Suppressor macrophage treated with lipopolysaccharide for 4 hours (primary cell): ENCODE measurements at regions not wholly inside any gene's neighbourhood (a gene's known extent, or its start where the extent isn't known, plus 50 kb on each side); places are given as distances from the start of the nearest gene placed in this dataset.
"Not testable (repeated sequence)": the region's sequence is repeated elsewhere in the genome, so short reads cannot be mapped to it uniquely, and the experiment has no call there.

Experiments
- DNase-seq: peaks from one replicate; pipeline ENCODE4 v3.0.0-alpha.2; 2020

DNA sequence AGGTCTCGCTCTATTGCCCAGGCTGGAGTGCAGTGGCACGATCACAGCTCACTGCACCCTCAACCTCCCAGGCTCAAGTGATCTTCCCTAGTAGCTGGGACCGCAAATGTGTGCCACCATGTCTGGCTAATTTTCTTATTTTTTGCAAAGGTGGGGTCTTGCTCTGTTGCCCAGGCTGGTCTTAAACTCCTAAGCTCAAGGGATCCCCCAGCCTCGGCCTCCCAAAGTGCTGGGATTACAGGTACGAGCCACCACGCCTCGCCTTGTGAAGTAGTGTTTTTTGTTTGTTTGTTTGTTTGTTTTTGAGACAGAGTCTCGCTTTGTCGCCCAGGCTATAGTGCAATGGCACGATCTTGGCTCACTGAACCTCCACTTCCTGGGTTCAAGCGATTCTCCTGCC is 125.5 kb downstream of the HAUS1 start:
- not testable (repeated sequence) for DNase-seq

DNA sequence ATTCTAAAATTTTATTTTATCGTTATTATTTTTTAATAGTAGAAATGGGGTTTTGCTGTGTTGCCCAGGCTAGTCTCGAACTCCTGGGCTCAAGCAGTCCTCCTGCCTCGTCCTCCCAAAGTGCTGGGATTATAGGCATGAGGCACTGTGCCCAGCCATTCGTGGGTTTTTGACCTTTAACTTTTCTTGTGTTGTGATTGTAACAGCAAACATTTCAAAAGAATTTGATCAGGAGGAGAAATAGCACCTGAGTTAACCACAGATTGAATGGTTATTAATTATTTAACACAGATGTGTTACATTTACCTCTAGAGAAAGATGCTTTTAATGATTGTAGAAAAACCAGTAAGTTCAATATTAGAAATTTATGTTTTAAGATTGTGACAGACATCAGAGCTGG is 132.0 kb downstream of the HAUS1 start:
- no peak for DNase-seq

DNA sequence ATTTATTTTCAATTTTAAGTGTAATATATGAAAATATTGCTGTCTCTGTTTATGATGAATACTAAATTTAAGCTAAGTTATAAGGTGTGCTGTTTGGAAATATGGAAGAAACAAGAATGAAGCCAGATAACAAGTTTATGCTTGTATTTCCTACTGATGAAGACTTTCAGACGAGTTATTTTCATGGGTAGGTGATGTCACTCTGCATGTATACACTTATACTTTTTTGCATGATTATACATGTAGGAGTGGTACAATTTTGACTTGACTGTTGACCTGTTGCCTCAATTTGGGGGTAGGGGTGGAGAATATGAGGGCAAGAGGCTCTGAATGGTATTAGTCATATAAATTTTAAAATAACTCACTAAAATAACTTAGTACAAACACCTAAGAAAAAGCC is 133.7 kb downstream of the HAUS1 start:
- no peak for DNase-seq

DNA sequence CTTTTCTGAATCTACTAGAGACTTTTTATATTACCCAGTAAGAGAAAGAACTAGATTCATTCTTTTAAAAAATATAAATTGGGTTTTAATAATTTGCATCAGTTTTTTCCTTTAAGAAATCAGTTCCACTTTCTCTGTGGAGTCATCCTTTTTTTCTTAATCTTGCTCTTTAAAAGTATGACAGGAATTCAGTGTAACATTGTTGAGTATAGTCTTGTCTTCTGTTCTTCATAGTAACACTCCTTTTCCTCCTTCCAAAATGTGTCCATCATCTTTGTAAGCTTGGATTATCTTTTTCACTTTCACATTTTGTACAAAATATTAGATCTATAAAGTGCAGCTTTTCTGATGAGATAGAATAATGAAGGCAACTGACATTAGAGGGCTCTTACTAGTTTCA is 135.4 kb downstream of the HAUS1 start:
- DNase-seq: no peak

DNA sequence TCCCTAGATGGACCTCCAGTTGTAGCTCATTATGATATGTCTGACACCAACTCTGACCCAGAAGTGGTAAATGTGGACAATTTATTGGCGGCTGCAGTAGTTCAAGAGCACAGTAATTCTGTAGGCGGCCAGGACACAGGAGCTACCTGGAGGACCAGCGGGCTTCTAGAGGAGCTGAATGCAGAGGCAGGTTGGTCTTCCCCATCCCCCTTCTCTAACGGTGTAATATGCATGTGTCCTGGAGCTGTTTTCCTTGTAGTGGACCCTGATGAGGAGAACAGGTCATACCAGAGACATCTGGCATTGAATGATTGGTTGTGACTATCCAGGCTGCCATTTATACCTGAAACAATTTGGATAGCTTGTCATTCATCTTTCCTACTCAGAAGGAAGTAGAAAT is 135.8 kb downstream of the HAUS1 start:
- DNase-seq: no peak

DNA sequence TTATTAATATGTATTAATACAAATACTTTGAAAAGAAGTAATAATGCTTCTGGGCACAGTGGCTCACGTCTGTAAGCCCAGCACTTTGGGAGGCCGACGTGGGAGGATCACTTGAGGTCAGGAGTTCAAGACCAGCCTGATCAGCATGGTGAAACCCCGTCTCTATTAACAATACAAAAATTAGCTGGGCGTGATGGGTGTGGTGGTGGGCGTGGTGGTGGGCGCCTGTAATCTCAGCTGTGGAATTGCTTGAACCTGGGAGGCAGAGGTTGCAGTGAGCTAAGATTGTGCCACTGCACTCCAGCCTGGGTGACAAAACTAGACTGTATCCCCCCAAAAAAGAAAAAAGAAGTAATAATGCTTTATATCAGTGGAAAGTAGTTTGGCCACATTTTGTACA is 137.2 kb downstream of the HAUS1 start:
- DNase-seq: not testable (repeated sequence)

DNA sequence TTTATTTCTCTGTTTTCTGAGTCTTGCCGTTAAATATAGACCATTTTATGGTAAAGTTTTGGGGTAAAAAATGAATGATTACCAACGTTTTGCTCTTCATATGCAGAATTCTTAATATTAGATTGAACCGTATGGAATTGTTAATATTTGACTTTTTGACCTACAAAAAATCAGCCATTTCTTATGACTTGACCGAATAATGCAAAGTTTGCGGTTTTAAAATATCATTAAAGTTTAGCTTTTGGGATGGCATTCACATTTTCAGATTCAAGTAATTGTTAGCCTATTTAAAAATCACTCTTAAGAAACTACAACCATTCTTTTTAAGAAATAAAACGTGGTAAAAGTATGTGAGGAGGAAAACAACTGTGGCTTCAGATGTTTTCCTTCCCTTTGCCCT is 138.0 kb downstream of the HAUS1 start:
- no peak for DNase-seq

DNA sequence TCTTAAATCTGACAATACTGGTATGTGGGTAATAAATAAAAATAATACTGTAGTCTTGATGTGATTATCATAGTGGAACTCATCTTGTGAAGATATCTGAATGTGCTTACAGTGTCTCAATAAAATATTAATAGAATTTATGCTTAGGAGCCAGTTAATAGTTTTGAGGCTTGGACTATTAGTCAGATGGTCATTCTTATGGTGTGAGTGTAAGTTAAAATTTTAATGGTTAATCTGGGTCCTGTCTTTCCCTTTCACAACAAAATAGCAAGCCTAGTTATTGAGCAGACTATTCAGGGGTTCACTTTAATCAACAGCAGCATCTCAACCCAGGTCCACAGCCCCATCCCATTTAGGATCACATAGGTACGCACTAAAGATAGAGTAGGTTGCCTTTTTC is 138.9 kb downstream of the HAUS1 start:
- DNase-seq: no peak

DNA sequence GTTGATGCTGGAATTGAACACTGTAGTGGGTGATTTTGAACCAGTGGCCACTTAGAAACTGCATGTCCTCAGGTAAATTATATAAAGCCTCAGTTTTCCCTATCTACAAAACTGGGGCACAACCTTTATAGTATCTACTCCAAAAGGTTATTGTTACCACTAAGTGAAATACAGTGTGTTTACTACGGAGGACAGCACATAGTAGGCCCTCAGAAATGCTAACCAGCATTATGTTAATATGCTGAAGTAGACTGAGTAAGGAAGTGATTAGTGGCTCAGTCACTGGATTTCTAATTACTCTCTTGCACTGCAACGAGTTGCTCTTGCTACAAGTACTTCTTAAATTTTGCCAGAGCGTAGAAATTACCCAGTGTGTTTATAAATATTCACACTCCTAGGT is 139.5 kb downstream of the HAUS1 start:
- DNase-seq: no peak

DNA sequence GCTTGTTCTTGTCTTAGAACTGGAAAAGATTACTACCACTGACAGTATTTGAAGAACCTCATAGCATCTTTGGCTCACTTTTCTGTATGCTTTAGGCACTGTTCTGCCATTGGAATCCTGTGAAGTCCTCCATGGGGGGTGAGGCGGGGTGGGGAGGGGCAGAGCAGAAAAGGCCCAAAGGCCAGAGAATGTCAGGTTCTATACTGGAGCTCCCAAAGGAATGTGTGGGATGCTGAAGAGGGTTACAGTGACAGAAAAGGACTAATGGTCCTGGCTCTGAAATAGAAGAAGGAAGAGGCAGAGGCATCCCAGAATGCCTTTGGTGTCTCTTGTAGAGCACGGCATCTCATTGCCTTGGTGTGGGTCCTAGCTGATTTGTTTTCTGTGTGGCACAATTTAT is 141.9 kb downstream of the HAUS1 start:
- no peak for DNase-seq

DNA sequence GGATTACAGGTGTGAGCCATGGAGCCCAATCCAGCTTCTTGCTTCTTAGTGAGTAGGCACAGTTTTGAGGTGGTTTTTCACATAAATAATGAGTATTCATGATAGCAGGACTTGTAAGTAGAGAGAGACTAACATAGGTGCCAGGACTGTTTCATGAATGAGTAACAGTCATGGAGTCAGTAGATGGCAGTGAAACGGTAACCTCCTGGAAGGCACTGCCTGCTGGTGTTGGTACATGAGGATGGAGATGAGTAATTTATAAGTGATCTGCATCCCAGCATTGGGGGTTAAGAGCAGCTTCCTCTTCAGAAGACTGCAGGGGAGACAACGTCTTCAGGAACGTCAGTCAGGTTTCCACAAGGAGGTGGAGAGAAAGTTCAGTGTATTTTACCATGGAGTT is 143.8 kb downstream of the HAUS1 start:
- no peak for DNase-seq

DNA sequence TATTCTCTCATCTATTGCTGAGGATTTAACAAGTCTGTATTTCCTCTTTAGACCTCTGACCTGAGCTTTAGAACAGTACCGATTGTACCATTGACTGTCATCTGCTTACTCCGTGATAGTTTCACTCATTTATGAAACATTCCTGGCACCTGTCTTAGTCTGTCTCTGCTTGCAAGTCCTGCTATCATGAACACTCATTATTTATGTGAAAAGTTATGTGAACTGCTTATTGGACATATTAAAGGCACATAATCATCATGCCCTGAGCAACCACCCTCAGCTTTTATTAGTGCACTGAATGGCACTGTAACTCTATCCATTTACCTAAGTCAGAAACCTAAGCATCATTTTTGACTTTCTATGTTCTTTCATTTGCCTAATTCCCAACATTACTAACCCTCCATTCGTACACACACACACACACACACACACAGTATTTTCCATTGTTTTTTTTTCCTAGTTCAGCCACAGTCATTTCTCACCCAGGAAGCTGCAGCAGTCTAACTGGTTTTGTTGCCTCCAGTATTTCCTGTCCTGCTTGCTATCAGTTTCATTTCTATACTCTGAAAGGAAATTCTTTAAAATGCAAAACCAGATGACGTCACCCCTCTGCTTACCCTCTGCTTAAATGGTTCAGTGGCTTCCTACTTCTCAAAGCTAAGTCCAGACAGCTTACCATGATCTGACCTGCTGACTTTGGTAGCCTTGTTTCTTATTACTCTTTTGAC is 146.1 kb downstream of the HAUS1 start:
- peak; percentile 97 for DNase-seq

DNA sequence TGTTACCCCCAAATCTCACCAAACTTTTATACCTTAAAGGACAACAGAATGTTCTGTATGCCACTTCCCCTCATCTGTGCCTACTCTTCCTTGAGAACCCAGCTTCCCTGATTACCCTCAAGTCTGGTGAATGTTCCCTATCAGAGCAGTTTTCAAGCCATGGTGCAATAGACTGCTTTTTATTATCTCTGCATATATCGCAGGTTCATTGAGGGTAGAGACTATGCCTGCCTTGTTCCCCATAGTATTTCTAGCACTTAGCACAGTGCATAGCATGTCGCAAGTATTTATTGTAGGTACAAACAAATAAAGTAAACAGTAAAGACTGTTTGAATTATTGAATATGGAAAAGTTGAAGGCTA is 146.6 kb downstream of the HAUS1 start:
- no peak for DNase-seq

DNA sequence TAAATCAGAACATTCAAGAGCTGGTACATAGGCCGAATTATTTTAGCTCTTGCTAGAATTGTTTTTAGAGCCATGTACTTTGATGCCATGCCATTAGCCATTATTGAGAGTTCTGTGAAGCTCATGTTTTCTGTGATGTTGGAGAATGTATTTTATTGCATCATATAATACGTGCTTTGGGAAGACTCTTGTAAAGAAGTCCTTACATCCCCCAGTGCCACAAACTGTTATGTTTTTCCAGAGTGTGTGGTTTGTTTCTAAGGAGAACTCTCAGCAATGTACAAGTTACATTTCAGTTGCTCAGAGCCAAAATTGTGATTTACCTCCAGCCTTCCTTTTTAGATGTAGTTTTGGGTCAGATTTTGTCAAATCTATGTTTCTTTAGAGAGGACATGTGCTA is 148.6 kb downstream of the HAUS1 start:
- no peak for DNase-seq

DNA sequence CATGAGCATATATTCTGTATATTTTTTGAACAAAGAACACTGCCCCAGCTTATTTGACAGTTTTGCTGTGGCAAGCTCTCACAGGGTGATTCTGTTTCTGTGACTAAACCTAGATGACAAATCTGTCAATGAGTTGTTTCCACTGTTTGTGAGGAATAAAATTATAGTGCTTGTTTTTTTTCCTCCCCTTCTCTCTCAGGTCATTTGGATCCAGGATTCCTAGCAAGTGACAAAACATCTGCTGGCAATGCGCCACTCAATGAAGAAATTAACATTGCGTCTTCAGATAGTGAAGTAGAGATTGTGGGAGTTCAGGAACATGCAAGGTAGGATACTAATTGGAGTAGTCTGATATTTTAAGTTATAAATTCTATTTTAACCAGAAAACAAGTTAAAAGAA is 149.3 kb downstream of the HAUS1 start:
- DNase-seq: no peak

DNA sequence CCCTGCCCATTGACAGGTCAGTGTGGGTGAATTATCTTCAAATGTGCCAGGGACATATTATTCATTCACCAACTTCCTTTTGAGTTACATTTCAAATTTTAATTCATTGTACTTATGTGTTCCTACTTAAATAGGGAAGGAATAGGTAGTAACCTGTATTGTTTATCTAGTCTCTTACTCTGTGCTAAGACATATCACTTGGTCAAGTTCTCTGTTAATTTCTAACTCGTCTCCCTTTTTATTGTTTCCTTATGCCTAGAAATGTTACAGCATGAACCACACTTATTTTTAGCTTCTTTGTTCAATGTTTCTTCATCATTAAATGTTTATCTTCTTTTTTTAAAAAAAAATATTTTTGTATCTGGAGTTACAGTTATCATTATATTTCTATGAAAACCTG is 151.9 kb downstream of the HAUS1 start:
- DNase-seq: no peak

DNA sequence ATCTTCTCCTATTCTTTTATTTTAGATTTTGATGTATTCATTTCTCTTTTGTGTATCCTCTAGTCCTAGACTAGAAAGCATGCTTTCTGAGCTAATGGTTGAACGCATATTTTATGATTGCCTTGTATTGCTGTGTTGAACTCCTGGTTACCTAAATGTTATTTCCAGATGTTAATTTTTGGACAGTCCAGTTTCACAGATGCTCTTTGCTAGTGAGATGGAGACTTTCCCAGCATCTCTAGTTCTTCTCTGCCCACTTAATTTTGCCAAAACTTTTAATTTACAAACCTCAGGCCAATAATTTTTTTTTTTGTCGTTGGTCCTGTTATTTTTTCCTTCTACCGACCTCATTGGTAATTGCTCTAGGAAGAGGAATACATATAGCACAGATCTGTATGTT is 153.2 kb downstream of the HAUS1 start:
- no peak for DNase-seq

DNA sequence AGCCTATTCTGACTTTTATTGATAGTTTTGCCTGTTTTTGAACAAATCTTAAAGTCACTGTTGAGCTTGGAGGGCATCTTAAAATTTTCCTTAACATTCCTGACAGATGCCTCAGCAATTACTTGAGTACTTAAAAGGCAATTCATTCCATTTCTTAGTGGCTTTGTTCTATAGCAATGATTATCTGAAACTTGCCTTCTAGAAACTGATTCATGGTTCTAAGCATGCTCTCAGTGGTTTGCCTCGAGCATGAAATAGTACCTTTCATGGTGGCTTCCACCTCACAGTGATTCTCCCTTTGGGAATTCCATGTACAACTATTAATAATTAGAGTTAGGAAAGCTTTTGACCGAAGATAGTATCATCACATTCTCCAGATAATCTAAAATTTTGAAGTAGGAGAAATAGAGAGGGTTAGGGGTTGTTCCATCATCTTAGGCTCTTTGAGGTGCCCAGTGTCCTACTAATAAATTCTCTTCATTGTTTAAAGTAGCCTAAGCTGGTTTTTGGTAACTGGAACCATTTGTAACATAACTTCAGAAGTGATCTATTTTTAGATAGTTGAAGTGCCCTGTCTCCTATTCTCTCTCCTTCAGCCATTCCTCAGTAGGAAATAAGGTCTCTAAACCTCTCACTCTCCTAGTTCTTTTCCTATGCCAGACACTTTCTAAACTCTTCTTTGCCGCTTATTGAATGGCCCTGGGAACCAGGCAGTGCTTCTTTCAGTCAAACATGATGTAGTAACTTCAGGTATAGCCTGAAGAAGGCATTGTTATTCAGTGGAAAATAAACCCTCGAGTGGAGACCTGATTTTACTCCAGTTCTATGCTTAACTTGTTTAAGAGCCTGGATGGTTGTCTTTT is 156.1 kb downstream of the HAUS1 start:
- DNase-seq: no peak

DNA sequence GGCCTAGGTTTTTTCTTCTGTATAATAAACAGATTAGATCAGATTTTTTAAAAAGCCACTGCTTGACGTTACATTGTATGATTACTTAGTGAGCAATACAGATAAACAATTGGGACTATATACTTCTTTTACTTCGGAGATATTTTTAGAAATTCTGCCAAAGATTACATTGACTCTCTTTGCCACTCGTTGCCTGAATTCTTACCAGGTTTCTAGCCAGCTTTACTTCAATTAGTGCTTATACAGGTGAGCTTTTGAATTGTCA is 156.6 kb downstream of the HAUS1 start:
- no peak for DNase-seq

DNA sequence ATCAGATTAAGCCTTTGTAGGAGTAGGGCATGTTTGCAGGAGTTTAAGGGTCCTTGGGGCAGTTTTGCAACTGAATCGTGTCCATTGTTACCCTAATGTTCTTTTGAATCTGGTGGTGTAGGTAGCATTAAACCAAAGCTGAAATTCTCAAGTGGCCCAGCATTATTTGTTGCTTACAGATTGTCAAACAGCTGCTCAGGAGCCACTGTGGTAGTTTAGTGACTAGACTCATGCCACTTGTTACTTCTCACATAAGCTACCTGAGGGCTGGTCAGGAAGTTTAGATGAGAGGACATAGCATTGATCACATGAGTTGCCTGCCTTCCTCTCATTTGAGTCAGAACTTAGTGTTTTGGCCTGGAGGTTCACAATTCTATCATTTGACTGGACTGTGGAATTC is 157.6 kb downstream of the HAUS1 start:
- no peak for DNase-seq

DNA sequence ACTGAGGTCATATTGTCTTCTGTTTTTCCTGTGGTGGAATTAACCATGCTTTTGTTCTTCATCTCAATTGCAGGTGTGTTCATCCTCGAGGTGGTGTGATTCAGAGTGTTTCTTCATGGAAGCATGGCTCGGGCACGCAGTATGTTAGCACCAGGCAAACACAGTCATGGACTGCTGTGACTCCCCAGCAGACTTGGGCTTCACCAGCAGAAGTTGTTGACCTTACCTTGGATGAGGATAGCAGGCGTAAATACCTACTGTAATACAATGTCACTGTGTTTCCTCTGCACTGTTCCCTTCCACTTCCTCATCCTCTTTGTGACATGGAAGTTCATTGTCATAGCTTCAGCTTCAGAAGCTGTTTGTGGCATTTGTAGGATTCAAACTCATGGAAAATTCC is 158.7 kb downstream of the HAUS1 start:
- no peak for DNase-seq

DNA sequence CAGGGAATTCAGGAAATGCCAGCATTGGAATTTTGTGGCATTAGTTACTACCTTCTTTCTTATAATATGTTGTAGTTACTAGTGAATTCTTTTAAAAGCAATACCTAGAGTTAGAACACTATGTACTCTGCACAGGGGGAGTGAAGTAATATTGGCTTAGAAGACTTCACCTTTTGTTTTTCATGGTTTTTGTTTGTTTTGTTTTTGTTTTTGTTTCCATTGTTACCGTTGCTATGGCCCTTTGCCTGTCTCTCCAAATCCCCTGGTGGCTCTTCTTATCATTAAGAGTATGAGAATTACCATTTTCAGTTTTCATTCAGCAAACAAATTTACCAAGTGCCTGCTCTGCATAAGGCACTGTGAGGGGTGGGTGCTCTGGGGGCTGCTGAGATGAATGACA is 160.1 kb downstream of the HAUS1 start:
- DNase-seq: no peak

DNA sequence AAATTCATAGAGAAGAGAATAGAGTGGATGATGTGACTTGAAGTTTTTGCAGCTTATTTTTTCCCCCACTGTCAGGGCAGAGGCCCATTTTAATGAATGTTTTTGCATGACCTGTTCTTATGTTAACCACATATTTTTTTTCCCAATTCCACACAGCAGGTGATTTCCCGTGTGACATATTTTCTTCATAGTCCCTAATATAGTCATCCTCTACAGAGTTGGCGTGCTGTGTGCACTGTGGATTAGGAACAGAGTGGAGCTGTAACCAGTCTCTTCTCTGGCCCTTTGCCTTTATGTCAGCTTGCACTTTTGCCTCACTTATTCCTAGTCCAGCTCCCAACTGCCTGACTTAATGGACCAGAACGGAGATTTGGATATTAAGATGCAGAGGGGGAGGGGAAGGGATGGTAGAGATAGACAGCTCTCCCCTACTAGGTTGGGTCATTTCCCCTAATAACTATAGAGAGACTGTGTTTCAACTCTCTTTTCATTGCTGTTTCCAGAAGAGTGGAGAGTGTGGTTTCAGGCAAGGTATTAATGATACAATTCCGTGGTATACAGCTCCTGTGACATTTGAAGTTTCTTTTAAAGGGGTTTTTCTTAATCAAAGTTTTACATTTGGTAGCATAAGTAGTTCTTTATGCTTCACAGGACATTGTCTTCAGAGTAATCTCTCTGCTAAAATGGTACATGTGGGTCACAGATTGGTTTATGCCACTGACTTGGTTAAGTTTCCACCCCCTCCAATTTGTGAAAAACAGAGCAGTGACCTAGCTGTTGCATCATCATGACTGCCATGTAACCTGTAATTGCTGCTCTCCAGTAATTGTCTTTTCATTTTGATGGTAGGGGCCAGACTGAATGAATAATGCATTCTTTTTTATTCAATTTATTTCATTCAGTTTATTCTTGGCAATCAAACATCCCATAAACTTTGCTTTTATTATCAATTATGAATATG is 161.3 kb downstream of the HAUS1 start:
- DNase-seq: no peak

DNA sequence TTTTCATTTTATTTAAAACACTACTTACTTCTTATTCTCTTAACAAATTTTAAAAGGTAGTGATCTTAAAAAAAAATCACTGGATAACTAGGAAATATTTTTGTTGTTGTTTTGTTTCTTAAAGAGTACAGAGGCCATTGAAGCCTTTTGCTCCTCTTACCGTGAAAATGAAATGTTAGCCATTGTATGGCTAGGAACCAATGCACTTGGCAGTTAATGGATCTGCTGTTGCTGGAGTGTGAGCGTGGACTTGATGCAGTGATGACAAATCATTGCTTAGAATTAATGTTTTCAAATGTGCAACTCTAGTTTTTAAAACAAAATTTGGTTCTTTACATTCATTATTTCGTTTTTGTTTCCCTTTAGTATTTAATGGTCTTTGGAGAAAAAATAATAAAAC is 162.3 kb downstream of the HAUS1 start:
- DNase-seq: no peak
